Breast epithelium (tissue), 4 donors: ENCODE measurements at regions not wholly inside any gene's neighbourhood (a gene's known extent, or its start where the extent isn't known, plus 50 kb on each side); places are given as distances from the start of the nearest gene placed in this dataset.

Experiments
- DNase-seq, 2 donors: peaks; one replicate each; pipeline ENCODE4 v3.0.0-alpha.2; 2019; ENCODE audit warnings: low spot score in 2 of 2
- H3K27ac ChIP-seq, 2 donors: fragments of 200-600 bp; sonication (generic) in 1 of 2; one replicate each; pipeline ENCODE4 v1.5.1; 2016 to 2019; ENCODE audit warnings: mild to moderate bottlenecking in 1 of 2
- H3K27me3 ChIP-seq, 2 donors: fragments of 200-600 bp; sonication (generic) in 1 of 2; one replicate each; pipeline versions ENCODE4 v1.5.1 to v1.6.0; 2017 to 2019; ENCODE audit warnings: control low read depth in 1 of 2, mild to moderate bottlenecking in 1 of 2
- H3K36me3 ChIP-seq: fragments of 200-600 bp; one replicate; pipeline ENCODE4 v1.5.1; 2019
- H3K4me1 ChIP-seq, 2 donors: fragments of 200-600 bp; sonication (generic); one replicate each; pipeline ENCODE4 v1.5.1; 2016 to 2019; ENCODE audit warnings: control low read depth in 1 of 2
- H3K4me3 ChIP-seq, 3 donors: fragments of 200-600 bp; sonication (generic); 1 replicate in 2 of 3; 2 replicates in 1 of 3; pipeline ENCODE4 v1.5.1; 2016 to 2019; ENCODE audit warnings: mild to moderate bottlenecking in 3 of 3, moderate library complexity in 2 of 3
- H3K9me3 ChIP-seq, 2 donors: fragments of 200-600 bp; sonication (generic) in 1 of 2; one replicate each; pipeline ENCODE4 v1.5.1; 2016 to 2019; ENCODE audit warnings: control low read depth in 1 of 2
- POLR2A ChIP-seq: fragments of 450-650 bp; IDR thresholded peaks from one replicate; pipeline ENCODE4 v1.6.1; 2016; ENCODE audit warnings: antibody characterized with exemption, mild to moderate bottlenecking, moderate library complexity
- POLR2AphosphoS5 ChIP-seq, 3 donors: sonication (generic); formaldehyde crosslinking; IDR thresholded peaks; one replicate each; pipeline ENCODE4 v1.6.1; 2017; ENCODE audit warnings: antibody characterized with exemption in 3 of 3
- intact Hi-C: fragments of 100-400 bp; cut with DNase I; formaldehyde crosslinking; loops from one replicate; pipeline ENCODE4 v1.15.1; 2023; ENCODE audit warnings: low total_unique reads
- TF ChIP-seq, protein P1 (sequence below), 3 donors: fragments of 450-650 bp; IDR thresholded peaks; one replicate each; pipeline ENCODE4 v1.5.1; 2016 to 2017; ENCODE audit warnings: antibody characterized with exemption in 3 of 3, mild to moderate bottlenecking in 3 of 3, moderate library complexity in 3 of 3

DNA sequence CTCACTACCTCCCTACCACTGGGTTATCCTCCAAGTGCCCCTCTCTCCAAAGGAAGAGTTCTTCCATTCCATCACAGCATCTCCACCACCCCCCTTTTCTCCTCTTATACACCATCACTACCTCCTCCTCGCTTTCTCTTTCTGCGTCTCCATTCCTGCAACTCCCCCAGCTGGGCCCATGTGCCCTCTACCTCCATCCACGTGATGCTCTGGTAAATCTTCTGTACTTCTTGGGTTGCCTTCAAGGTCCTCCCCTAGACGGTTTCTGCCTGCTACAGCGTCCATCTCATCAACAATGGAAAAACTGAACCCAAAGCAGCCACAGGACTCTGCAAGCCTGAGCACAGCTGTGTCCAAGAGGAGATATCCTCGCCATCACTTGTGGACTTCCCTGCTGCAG is 129.5 kb upstream of the SLCO3A1 start:
- H3K4me1 ChIP-seq: no peaks in the 10 kb centered on the region
- no peak for TF ChIP-seq POLR2AphosphoS5 (IDR thresholded peaks at IDR 0.05)
- TF ChIP-seq, protein P1, sequence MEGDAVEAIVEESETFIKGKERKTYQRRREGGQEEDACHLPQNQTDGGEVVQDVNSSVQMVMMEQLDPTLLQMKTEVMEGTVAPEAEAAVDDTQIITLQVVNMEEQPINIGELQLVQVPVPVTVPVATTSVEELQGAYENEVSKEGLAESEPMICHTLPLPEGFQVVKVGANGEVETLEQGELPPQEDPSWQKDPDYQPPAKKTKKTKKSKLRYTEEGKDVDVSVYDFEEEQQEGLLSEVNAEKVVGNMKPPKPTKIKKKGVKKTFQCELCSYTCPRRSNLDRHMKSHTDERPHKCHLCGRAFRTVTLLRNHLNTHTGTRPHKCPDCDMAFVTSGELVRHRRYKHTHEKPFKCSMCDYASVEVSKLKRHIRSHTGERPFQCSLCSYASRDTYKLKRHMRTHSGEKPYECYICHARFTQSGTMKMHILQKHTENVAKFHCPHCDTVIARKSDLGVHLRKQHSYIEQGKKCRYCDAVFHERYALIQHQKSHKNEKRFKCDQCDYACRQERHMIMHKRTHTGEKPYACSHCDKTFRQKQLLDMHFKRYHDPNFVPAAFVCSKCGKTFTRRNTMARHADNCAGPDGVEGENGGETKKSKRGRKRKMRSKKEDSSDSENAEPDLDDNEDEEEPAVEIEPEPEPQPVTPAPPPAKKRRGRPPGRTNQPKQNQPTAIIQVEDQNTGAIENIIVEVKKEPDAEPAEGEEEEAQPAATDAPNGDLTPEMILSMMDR (IDR thresholded peaks at IDR 0.05): no peak
- TF ChIP-seq POLR2A: no peak
- no peak for DNase-seq
- intact Hi-C loops: no loop called here
- no peaks in the 10 kb centered on the region for H3K36me3 ChIP-seq
- H3K27ac ChIP-seq: no peak overlapping the region
- H3K4me3 ChIP-seq: no peak overlapping the region
- H3K27me3 ChIP-seq: no peaks in the 10 kb centered on the region
- H3K9me3 ChIP-seq: peaks cover 0 to 6% of the 10 kb centered on the region in 2 donors

DNA sequence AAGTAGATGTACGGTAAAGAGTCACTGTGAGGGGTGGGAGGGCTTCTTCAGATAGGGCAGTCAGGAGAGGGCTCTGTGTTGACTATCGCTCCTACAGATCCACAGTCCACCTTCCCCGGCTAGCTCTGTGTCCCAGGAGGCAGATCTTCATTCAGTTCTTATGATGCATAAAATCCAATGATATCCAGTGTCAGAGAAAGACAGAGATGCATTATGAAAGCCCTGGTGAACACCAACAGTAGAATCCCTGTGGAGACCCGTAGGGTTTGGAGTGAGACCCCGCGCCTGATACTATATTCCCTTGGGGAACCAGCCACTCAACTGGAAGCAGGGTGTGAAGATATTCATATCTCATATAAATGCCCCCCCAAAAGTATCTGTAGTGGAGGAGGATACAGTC is 119.8 kb upstream of the SLCO3A1 start:
- Histone ChIP-seq H3K27ac (no peak overlapping the region), H3K4me1 (no peaks in the 10 kb centered on the region), H3K9me3 (peaks cover 0 to 3% of the 10 kb centered on the region in 2 donors), H3K27me3 (no peaks in the 10 kb centered on the region), H3K36me3 (no peaks in the 10 kb centered on the region), H3K4me3 (no peak overlapping the region)
- no peak for DNase-seq
- TF ChIP-seq POLR2A (no peak), POLR2AphosphoS5 (IDR thresholded peaks at IDR 0.05) (no peak)
- TF ChIP-seq, protein P1 (IDR thresholded peaks at IDR 0.05): no peak
- intact Hi-C loops: no loop called here

DNA sequence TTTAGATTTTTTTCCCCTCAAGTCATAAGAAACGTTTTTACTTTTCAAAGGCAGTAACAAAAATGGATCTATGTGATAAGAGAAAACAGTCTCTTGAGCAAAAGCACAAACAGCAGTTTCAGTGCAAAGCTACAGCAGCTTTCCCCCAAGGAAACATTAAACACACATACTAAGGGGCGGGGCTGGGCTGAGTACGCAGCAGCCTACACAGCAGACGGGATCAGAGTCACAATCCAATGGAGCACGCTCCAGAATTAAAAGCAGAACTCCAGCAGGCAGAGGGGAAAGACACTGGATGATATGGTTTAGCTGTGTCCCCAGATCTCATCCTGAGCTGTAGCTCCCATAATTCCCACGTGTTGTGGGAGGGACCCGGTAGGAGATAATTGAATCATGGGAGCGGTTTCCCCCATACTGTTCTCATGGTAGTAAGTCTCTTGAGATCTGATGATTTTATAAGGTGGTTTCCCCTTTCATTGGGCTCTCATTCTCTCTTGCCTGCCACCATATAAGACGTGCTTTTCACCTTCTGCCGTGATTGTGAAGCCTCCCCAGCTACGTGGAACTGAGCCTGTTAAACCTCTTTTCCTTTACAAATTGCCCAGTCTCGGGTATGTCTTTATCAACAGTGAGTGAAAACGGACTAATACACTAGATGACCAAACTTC is 116.2 kb upstream of the SLCO3A1 start:
- H3K27me3 ChIP-seq: no peaks in the 10 kb centered on the region
- H3K27ac ChIP-seq: no peak overlapping the region
- no peaks in the 10 kb centered on the region for H3K36me3 ChIP-seq
- H3K4me1 ChIP-seq: no peaks in the 10 kb centered on the region
- DNase-seq: no peak
- H3K4me3 ChIP-seq: no peak overlapping the region
- TF ChIP-seq POLR2AphosphoS5 (IDR thresholded peaks at IDR 0.05): no peak
- TF ChIP-seq POLR2A: no peak
- TF ChIP-seq, protein P1 (IDR thresholded peaks at IDR 0.05): no peak
- intact Hi-C loops: no loop called here
- H3K9me3 ChIP-seq: no peaks in the 10 kb centered on the region

- H3K27me3 ChIP-seq: no peaks in the 10 kb centered on the region
- H3K27ac ChIP-seq: no peak overlapping the region
- no peak overlapping the region for H3K4me3 ChIP-seq
- DNase-seq: no peak
- H3K9me3 ChIP-seq: no peaks in the 10 kb centered on the region
- H3K36me3 ChIP-seq: no peaks in the 10 kb centered on the region
- no peaks in the 10 kb centered on the region for H3K4me1 ChIP-seq
- intact Hi-C loops: no loop called here
- TF ChIP-seq POLR2A: no peak
- TF ChIP-seq, protein P1 (IDR thresholded peaks at IDR 0.05): no peak
- TF ChIP-seq POLR2AphosphoS5 (IDR thresholded peaks at IDR 0.05): no peak
Measured at GRCh38 chr15:91741986-91742385, 111.5 kb upstream of the SLCO3A1 start.

DNA sequence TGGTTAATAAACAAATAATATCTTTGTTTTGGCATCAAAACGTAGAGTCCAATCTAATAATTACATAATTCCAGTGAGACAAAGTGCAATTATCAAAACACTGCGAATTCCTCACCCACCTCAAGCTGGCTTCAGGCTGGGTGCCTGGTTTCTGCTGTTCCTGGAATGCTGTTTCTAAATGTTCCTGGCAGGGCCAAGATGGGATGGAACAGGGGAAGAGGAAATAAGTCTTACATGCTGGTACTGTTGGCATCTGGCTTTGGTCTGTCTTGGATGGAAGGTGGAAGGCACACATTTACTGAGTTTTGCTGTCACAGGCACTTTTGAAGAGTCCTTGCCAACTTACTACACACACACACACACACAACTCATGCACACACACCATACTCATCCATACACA is 101.9 kb upstream of the SLCO3A1 start:
- intact Hi-C loops: no loop called here
- peak in 1 of 2 donors; percentile 62 for DNase-seq

More for the DNA sequence above, 101.9 kb upstream of the SLCO3A1 start:
- no peaks in the 10 kb centered on the region for H3K4me1 ChIP-seq
- H3K27me3 ChIP-seq: no peaks in the 10 kb centered on the region
- H3K36me3 ChIP-seq: no peaks in the 10 kb centered on the region
- H3K4me3 ChIP-seq: no peak overlapping the region
- H3K27ac ChIP-seq: no peak overlapping the region
- TF ChIP-seq POLR2A: no peak
- TF ChIP-seq POLR2AphosphoS5 (IDR thresholded peaks at IDR 0.05): no peak
- H3K9me3 ChIP-seq: no peaks in the 10 kb centered on the region
